GM18858 (cell line): ENCODE measurements at regions not wholly inside any gene's neighbourhood (a gene's known extent, or its start where the extent isn't known, plus 50 kb on each side); places are given as distances from the start of the nearest gene placed in this dataset.

ENCODE experiments used
- ATAC-seq: cut with Tn5 transposase; IDR thresholded peaks from one replicate; pipeline ENCODE4 v1.9.1; 2021; ENCODE audit not compliant: unreplicated experiment

- ATAC-seq = no peak
Measured at GRCh38 chr3:144129536-144130214, 158.1 kb downstream of the DIPK2A start.

- ATAC-seq = no peak
Measured at GRCh38 chr3:144141074-144141473, 169.5 kb downstream of the DIPK2A start.

- ATAC-seq = no peak
Measured at GRCh38 chr3:144141496-144141895, 169.9 kb downstream of the DIPK2A start.

GRCh38 chr3:144142151-144142840 lies 170.7 kb downstream of the DIPK2A start:
- no peak for ATAC-seq

GRCh38 chr3:144148356-144148755 lies 176.7 kb downstream of the DIPK2A start:
- no peak for ATAC-seq

- no peak for ATAC-seq
Measured at GRCh38 chr3:144151983-144152382, 180.4 kb downstream of the DIPK2A start.

GRCh38 chr3:144160627-144161026 lies 189.0 kb downstream of the DIPK2A start:
- ATAC-seq = no peak

- no peak for ATAC-seq
Measured at GRCh38 chr3:144162042-144162441, 190.4 kb downstream of the DIPK2A start.

GRCh38 chr3:144164352-144164751 lies 192.7 kb downstream of the DIPK2A start:
- no peak for ATAC-seq

- no peak for ATAC-seq
Measured at GRCh38 chr3:144165482-144165881, 193.9 kb downstream of the DIPK2A start.

- ATAC-seq = no peak
Measured at GRCh38 chr3:144167634-144168033, 196.0 kb downstream of the DIPK2A start.

GRCh38 chr3:144173491-144173890 lies 201.9 kb downstream of the DIPK2A start:
- ATAC-seq = no peak

GRCh38 chr3:144175644-144176425 lies 204.2 kb downstream of the DIPK2A start:
- no peak for ATAC-seq

GRCh38 chr3:144177649-144178048 lies 206.0 kb downstream of the DIPK2A start:
- no peak for ATAC-seq

GRCh38 chr3:144178607-144179006 lies 207.0 kb downstream of the DIPK2A start:
- ATAC-seq = no peak

- ATAC-seq = no peak
Measured at GRCh38 chr3:144181062-144181461, 209.4 kb downstream of the DIPK2A start.

GRCh38 chr3:144182501-144182900 lies 210.9 kb downstream of the DIPK2A start:
- no peak for ATAC-seq

GRCh38 chr3:144185276-144185675 lies 213.7 kb downstream of the DIPK2A start:
- no peak for ATAC-seq

- no peak for ATAC-seq
Measured at GRCh38 chr3:144187531-144188210, 216.0 kb downstream of the DIPK2A start.

GRCh38 chr3:144189044-144189443 lies 217.4 kb downstream of the DIPK2A start:
- ATAC-seq = no peak

GRCh38 chr3:144197116-144197515 lies 225.5 kb downstream of the DIPK2A start:
- ATAC-seq = no peak
